ENCODE measurements at regions not wholly inside any gene's neighbourhood (a gene's known extent, or its start where the extent isn't known, plus 50 kb on each side); places are given as distances from the start of the nearest gene placed in this dataset.

- peaks cover 35% of the 10 kb centered on the region for H3K27me3 Mint-ChIP-seq (ENCODE audit: low read depth)
- no peak for DNase-seq (ENCODE audit: low spot score)
- no peak overlapping the region for H3K4me3 Mint-ChIP-seq
- H3K36me3 Mint-ChIP-seq (ENCODE audit: low read depth), result no peaks in the 10 kb centered on the region
- H3K4me1 Mint-ChIP-seq (ENCODE audit: low read depth), result no peaks in the 10 kb centered on the region
- no peaks in the 10 kb centered on the region for H3K9me3 Mint-ChIP-seq
- no peak overlapping the region for H3K27ac Mint-ChIP-seq
Observed at GRCh38 chr14:54332490-54332889, 64.3 kb upstream of the CDKN3 start.

- no peak for DNase-seq (ENCODE audit: low spot score)
- Mint-ChIP-seq H3K27me3 (ENCODE audit: low read depth) (peaks cover 42% of the 10 kb centered on the region), H3K9me3 (no peaks in the 10 kb centered on the region), H3K4me3 (no peak overlapping the region), H3K4me1 (ENCODE audit: low read depth) (no peaks in the 10 kb centered on the region), H3K36me3 (ENCODE audit: low read depth) (no peaks in the 10 kb centered on the region), H3K27ac (no peak overlapping the region)
Observed at GRCh38 chr14:54333511-54333910, 63.3 kb upstream of the CDKN3 start.

GRCh38 chr14:54335569-54336155 is 61.1 kb upstream of the CDKN3 start:
- H3K4me1 Mint-ChIP-seq (ENCODE audit: low read depth), result no peaks in the 10 kb centered on the region
- H3K36me3 Mint-ChIP-seq (ENCODE audit: low read depth), result no peaks in the 10 kb centered on the region
- no peaks in the 10 kb centered on the region for H3K9me3 Mint-ChIP-seq
- H3K27me3 Mint-ChIP-seq (ENCODE audit: low read depth), result peaks cover 42% of the 10 kb centered on the region
- H3K27ac Mint-ChIP-seq, result no peak overlapping the region
- DNase-seq (ENCODE audit: low spot score), result no peak
- H3K4me3 Mint-ChIP-seq, result no peak overlapping the region

GRCh38 chr14:54337314-54337713 is 59.5 kb upstream of the CDKN3 start:
- Mint-ChIP-seq H3K9me3 (no peaks in the 10 kb centered on the region), H3K27ac (no peak overlapping the region), H3K4me3 (no peak overlapping the region), H3K4me1 (ENCODE audit: low read depth) (no peaks in the 10 kb centered on the region), H3K36me3 (ENCODE audit: low read depth) (no peaks in the 10 kb centered on the region), H3K27me3 (ENCODE audit: low read depth) (peaks cover 33% of the 10 kb centered on the region)
- no peak for DNase-seq (ENCODE audit: low spot score)

GRCh38 chr14:54338696-54339317 is 58.0 kb upstream of the CDKN3 start:
- Mint-ChIP-seq H3K27me3 (ENCODE audit: low read depth) (peaks cover 29% of the 10 kb centered on the region), H3K36me3 (ENCODE audit: low read depth) (no peaks in the 10 kb centered on the region), H3K4me3 (no peak overlapping the region), H3K4me1 (ENCODE audit: low read depth) (no peaks in the 10 kb centered on the region), H3K27ac (no peak overlapping the region), H3K9me3 (no peaks in the 10 kb centered on the region)
- no peak for DNase-seq (ENCODE audit: low spot score)

GRCh38 chr14:54339771-54340170 is 57.0 kb upstream of the CDKN3 start:
- Mint-ChIP-seq H3K4me1 (ENCODE audit: low read depth) (no peaks in the 10 kb centered on the region), H3K27ac (no peak overlapping the region), H3K9me3 (no peaks in the 10 kb centered on the region), H3K4me3 (no peak overlapping the region), H3K27me3 (ENCODE audit: low read depth) (peaks cover 25% of the 10 kb centered on the region), H3K36me3 (ENCODE audit: low read depth) (no peaks in the 10 kb centered on the region)
- DNase-seq (ENCODE audit: low spot score), result no peak

GRCh38 chr14:54342806-54343205 is 54.0 kb upstream of the CDKN3 start:
- Mint-ChIP-seq H3K4me3 (no peak overlapping the region), H3K27ac (no peak overlapping the region), H3K4me1 (ENCODE audit: low read depth) (no peaks in the 10 kb centered on the region), H3K36me3 (ENCODE audit: low read depth) (no peaks in the 10 kb centered on the region), H3K27me3 (ENCODE audit: low read depth) (peaks cover 17% of the 10 kb centered on the region), H3K9me3 (no peaks in the 10 kb centered on the region)
- no peak for DNase-seq (ENCODE audit: low spot score)

GRCh38 chr14:54343272-54344121 is 53.3 kb upstream of the CDKN3 start:
- Mint-ChIP-seq H3K27ac (no peak overlapping the region), H3K9me3 (no peaks in the 10 kb centered on the region), H3K36me3 (ENCODE audit: low read depth) (no peaks in the 10 kb centered on the region), H3K4me3 (no peak overlapping the region), H3K27me3 (ENCODE audit: low read depth) (peaks cover 13% of the 10 kb centered on the region), H3K4me1 (ENCODE audit: low read depth) (peaks cover 4% of the 10 kb centered on the region)
- DNase-seq (ENCODE audit: low spot score), result no peak

GRCh38 chr14:54344445-54344844 is 52.4 kb upstream of the CDKN3 start:
- no peaks in the 10 kb centered on the region for H3K9me3 Mint-ChIP-seq
- peaks cover 7% of the 10 kb centered on the region for H3K4me1 Mint-ChIP-seq (ENCODE audit: low read depth)
- no peak overlapping the region for H3K27ac Mint-ChIP-seq
- no peak overlapping the region for H3K4me3 Mint-ChIP-seq
- H3K27me3 Mint-ChIP-seq (ENCODE audit: low read depth), result peaks cover 20% of the 10 kb centered on the region
- no peak for DNase-seq (ENCODE audit: low spot score)
- H3K36me3 Mint-ChIP-seq (ENCODE audit: low read depth), result no peaks in the 10 kb centered on the region

- no peak overlapping the region for H3K27ac Mint-ChIP-seq
- H3K4me3 Mint-ChIP-seq, result no peak overlapping the region
- peaks cover 7% of the 10 kb centered on the region for H3K4me1 Mint-ChIP-seq (ENCODE audit: low read depth)
- no peak for DNase-seq (ENCODE audit: low spot score)
- peaks cover 20% of the 10 kb centered on the region for H3K27me3 Mint-ChIP-seq (ENCODE audit: low read depth)
- H3K9me3 Mint-ChIP-seq, result no peaks in the 10 kb centered on the region
- H3K36me3 Mint-ChIP-seq (ENCODE audit: low read depth), result no peaks in the 10 kb centered on the region
Observed at GRCh38 chr14:54346257-54346656, 50.5 kb upstream of the CDKN3 start.
